GM21723 (cell line): ENCODE measurements at regions not wholly inside any gene's neighbourhood (a gene's known extent, or its start where the extent isn't known, plus 50 kb on each side); places are given as distances from the start of the nearest gene placed in this dataset.

Experiments
- ATAC-seq: cut with Tn5 transposase; IDR thresholded peaks from one replicate; pipeline ENCODE4 v1.9.1; 2021; ENCODE audit warnings: mild to moderate bottlenecking, moderate library complexity; ENCODE audit not compliant: unreplicated experiment

DNA sequence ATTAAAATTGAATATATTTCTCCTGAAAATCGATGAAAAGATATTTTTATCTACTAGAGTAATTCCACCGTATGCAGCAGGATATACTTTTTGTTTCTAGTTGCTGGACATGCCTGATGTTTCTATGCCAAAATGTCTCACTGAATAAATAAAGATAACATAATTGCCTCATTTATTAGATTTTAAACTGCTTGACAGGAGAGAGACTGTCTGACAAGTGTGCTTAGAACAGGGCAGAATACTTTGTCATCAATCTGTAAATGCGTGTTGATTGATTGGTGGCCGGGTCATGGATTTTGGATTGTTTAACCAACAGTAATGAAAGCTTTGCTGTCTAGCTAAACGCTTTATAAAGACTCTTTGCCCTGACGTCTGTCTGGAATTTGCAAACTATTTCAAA lies 339.0 kb downstream of the CHRM3 start:
- no peak for ATAC-seq

DNA sequence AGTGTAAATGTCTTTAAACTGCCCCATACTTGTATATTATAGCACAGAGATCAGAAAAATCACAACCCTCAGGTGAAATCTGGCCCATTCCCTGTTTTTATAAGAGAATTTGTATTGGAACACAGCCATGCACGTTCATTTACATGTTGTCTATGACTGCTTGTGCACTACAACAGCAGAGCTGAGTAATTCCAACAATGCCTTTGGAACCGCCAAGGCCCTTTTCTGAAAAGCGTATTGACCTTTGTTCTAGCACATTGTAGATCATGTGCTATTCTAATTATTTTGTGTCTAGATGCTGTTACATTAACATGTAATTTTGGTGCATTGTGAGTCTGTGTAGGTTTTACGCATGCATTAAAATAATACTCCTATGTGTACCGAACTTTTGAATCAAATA lies 339.6 kb downstream of the CHRM3 start:
- ATAC-seq: no peak

DNA sequence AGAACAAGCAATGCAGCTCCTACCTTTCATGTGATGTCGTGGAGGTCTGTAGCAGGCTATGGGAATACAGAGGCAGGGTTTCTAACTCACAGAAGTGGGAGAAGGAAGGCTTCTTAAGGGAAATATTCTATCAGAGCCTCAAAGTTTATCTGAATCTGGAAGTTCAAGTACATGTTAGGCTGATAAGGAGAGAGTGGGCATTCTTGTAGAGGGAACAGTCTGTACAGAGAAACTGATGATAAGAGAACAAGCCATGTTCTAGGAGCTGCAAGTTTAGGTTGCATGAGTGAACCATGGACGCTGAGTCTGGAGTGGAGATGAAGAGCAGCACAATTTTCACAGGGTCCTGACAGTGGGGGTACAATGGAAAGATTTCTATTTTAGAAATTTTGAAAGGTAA lies 344.0 kb downstream of the CHRM3 start:
- ATAC-seq: no peak

DNA sequence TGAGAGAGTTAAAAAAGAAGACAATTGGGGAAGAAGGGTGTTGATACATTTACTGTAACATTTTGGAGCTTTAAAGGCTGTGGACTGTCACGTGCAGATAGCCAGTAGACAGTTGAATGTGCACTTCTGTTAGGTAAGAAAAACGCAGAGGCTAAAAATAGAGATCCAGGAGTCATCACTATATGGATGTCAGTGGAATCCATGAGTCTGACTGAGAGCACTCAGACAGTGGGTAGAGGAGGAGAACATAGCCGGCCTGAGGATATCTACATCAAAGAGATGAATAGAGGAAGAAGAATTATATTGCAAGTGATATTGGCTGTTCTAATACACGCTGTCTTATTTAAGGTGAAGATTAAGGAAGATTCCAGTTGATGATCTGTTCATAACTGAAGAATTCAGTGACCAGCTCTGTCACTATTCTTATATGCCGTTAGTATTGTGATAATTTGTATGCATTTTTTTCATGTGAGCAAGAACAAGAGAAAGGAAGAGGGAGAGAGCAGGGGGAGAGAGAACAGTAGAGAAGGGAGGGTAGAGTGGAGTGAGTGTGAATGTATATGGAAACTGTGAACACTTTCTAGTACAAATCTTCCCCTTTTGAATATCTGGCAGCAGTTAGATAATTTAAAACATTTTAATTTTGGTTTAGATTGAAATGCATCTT lies 344.8 kb downstream of the CHRM3 start:
- ATAC-seq: no peak

GRCh38 chr1:239732770-239733169 lies 346.4 kb downstream of the CHRM3 start:
- ATAC-seq: no peak

GRCh38 chr1:239733995-239734394 lies 347.6 kb downstream of the CHRM3 start:
- ATAC-seq: no peak

GRCh38 chr1:239735111-239735510 lies 348.7 kb downstream of the CHRM3 start:
- ATAC-seq: no peak

DNA sequence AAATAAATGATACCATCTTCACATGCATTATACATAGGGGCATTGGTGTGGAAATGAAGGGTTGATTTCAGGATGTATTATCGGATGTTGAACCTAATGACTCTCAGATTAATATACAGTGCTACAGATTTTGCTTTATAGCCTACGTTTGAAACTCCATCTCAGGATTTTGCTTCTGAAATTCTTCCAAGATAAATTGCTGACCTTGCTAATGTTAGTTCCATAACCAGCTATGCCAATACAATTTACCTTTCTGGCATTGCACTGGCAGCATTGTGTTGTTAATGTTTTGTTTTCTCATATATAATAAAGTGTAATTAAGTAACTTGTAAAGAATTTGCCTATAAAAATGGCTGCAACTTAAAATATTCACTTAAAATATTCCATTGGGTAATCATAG lies 350.1 kb downstream of the CHRM3 start:
- no peak for ATAC-seq

- ATAC-seq: no peak
These were observed 352.3 kb upstream of the FMN2 start for GRCh38 chr1:239739375-239739774.

GRCh38 chr1:239739919-239740318 lies 351.8 kb upstream of the FMN2 start:
- no peak for ATAC-seq

DNA sequence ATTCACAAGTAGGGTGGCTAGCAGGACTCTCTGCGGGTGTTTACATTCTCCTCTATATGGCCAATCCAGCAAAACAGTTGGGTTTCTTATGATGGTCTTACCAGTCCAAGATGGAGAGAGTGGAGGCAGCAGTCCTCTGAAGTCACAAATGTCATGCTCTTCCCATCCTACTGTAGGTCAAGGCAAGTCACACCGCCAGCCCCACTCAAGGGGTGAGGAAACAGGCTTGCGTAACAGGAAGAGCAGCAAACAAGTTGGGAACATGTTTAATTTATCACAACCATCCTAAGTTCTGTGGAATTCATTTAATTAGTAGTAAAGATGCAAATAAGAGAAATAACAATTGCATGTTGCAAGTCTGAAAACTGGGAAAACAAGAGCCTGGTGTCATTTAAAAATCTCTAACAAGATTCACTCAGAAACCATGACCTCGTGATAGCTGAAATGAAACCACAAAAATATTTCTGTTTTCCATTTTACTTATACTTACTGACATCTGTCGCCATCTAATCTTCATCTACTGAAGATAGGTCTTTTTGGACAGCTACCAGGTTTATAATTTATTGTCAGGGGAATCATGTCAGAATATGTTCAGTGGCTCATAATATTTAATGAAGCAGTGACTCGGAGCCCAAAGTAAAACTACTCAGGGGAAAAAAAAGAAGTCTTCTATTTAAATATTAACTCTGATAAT lies 349.1 kb upstream of the FMN2 start:
- no peak for ATAC-seq

GRCh38 chr1:239744851-239745250 lies 346.8 kb upstream of the FMN2 start:
- ATAC-seq: no peak

- no peak for ATAC-seq
These were observed 336.4 kb upstream of the FMN2 start for GRCh38 chr1:239755107-239755912.

DNA sequence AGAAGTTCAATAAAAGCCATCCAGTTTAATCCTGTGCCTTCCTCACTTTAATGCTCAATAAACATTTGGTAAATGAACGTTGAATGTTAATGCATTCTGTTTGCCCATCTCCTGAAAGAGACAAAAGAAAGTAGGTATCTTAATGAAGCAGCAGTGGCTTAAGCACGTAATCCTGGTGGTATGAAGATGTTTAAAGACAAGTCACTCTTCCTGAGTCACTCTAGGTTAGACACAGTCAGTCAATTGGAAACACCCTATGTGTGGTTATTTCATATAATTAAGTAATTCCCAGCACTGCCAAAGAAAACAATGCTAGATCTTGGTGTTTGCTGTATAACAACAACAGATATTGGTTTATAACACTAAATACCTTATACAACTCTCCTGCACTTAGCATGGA lies 334.0 kb upstream of the FMN2 start:
- no peak for ATAC-seq

DNA sequence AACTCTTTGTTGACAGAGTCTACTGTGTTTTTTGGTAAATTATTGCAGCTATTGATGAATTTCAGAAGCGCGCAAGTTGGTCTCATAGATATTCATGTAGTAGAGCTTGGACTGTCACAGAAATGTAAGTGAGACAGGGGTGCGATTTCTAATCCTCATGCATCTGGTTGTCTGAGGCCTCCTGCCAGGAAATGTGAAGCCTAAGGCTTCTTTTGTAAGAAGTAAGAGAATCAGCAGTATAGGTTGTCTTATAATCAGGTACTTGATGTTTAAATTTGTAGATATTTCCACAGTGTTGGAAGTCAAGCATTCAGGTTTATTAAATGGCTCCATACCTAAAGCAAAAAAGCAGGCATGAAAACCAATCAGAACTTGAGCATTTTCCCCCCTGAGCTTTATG lies 332.9 kb upstream of the FMN2 start:
- ATAC-seq: no peak

GRCh38 chr1:239761509-239761908 lies 330.2 kb upstream of the FMN2 start:
- no peak for ATAC-seq

DNA sequence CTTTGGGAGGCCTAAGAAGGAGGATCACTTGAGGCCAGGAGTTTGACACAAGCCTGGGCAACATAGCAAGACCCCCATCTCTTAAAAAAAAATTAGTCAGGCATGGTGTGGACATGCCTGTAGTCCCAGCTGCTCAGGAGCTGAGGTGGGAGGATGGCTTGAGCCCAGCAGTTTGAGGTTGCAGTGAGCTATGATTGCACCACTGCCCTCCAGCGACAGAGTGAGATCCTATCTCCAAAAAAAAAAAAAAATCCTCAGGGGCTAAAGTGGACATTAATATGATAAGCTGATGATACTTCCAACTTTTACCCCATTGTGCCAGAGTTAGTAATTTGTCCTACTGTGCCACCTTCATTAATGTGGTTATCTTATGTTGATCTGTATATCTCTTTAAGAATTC lies 327.8 kb upstream of the FMN2 start:
- ATAC-seq: no peak

DNA sequence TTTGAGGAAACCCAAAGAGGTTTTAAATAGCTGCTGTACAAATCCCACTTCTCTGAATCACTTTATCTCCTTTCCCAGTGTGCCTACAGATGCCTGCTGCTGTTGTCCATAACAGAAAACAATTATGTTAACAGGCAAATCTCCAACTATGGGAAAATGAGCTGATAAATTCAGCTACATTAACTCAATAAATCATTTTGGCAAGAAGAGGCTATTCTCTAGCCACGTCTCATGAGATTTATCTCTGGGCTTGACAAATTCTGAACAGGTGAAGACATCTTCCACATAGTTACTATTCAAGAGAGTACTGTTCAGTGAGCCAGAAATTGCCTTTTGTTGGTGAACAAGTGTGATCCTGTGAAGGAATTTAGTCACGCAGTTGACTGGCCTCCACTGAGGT lies 327.1 kb upstream of the FMN2 start:
- no peak for ATAC-seq

GRCh38 chr1:239765163-239765562 lies 326.5 kb upstream of the FMN2 start:
- no peak for ATAC-seq

- ATAC-seq: no peak
These were observed 320.1 kb upstream of the FMN2 start for GRCh38 chr1:239771550-239771949.

GRCh38 chr1:239772446-239772845 lies 319.2 kb upstream of the FMN2 start:
- ATAC-seq: no peak

DNA sequence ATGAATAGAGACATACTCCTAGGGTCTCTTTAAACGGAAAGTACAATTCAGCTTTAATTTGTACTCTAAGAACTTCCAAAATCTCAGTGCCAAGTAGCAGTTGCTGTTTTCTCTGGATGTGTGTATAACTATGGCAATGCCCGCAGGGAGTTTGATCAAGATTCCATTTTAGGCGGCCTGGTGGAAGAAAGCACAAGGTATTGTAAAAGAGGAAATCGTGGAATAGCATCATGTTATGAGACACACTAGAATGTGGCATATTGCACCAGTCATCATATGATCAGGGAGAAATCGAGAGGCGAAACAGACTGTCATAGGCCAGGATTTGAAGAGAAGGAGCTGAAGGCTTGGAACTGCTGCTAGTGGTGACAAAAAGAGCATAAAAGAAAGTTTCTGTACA lies 316.2 kb upstream of the FMN2 start:
- no peak for ATAC-seq
